ENCODE measurements at regions not wholly inside any gene's neighbourhood (a gene's known extent, or its start where the extent isn't known, plus 50 kb on each side); places are given as distances from the start of the nearest gene placed in this dataset.
"Not testable (repeated sequence)": the region's sequence is repeated elsewhere in the genome, so short reads cannot be mapped to it uniquely, and the experiment has no call there.

DNA sequence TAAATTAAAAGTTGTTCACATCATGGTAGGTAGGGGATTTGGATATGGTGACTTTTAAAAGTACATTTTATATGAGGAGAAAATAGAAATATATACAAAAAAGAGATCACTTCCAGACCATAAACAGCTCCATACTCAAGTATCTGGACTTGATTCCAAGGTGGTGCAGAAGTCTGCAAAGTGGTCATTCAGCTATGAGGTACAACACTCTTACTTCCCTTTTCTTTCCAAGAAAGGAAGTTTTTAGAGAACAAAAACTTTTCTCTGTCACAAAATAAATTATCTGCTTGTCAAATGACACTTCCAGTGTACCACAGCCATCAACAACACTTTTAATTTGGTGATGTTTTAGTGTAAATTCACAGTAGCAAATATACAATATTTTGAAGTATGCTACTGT lies 1013.5 kb downstream of the GATA3 start:
- no peak for DNase-seq (ENCODE audit: low read depth in 2 of 2, low spot score in 1 of 2)

DNA sequence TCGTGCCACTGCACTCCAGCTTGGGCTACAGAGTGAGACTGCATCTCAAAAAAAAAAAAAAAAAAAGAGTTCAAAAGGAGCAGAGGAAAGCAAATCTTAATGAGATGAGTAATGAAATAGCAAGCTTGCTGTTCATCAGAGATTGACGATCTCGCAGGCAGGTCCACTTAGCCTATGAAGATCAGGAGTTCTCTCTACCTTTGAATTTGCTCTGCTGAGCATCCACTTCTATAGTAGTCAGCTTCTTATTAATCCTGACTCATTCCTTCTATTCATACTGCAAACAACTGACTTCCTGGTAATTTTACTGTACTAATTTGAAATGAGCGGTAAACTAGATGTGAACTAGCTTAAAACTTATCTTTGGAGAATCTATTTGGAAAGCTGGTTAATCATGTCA lies 1014.6 kb downstream of the GATA3 start:
- no peak for DNase-seq (ENCODE audit: low read depth in 2 of 2, low spot score in 1 of 2)

DNA sequence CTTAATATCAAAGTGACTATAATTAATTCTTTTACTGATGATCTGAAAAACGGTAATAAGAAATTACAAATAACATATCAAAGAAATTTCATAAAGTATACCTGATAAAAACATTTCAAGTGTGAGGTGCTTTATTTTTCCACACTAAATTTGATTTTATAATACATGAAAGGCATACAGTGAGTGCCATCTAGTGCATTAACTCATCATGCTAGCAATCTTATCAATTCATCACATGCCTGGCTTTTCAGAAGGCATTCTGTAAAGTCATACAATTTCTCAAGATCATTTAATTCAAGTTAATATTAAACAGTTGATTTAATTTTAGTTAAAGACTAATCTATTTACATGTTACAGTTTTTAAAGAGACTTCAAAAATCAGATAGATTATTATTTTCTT lies 1020.9 kb downstream of the GATA3 start:
- DNase-seq (ENCODE audit: low read depth in 2 of 2, low spot score in 1 of 2) = no peak

DNA sequence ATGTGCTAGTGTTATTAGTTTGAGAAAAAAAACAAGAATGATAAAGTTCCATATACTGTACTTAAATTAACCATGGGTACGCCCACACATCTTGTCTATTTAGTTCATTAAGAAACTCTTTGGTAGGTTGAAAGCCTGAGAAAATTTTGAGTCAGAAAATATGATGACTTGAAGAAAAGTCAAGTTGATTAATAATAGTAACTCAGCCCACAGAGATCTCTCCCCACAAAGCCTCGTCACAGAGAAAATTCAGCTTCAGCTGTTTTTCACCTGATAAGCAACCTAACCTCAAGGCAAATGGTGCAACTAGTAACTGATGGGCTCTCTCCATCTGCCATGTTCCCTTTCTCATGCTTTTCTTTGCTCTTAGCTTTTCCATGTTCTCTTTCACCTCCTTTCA lies 1021.6 kb downstream of the GATA3 start:
- no peak for DNase-seq (ENCODE audit: low read depth in 2 of 2, low spot score in 1 of 2)

DNA sequence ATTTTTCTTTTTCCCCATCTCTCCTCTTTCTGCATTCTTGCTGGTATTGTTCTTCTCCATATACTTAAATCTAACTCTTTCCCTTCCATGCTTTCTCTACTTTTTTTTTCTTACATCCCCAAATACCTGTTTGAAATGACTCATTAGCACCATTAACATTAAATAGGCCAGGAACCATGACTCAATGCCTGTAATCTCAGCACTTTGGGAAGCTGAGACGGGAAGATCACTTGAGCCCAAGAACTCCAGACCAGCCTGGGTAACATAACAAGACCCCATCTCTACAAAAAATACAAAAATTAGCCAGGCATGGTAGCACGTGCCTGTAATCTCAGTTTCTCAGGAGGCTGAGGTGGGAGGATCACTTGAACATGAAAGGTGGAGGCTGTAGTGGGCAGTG lies 1026.8 kb downstream of the GATA3 start:
- no peak for DNase-seq (ENCODE audit: low read depth in 2 of 2, low spot score in 1 of 2)

DNA sequence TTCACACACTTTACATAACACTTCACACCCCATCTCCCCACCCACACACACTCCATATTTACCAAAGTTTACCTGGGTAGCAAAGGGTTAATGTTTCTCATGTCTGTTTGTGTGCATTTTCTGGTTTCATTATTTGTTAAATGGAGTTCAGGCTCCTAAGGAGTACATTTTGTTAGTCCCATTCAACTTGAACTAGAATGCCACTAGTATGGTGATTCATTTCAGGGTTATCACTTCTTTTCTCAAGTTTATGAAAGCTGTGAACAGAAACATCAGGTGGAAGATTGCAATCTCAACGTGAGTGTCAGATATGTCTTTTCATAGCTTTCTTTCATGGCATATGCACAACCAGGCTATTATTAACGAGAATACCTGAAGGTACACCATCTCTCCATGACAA lies 1027.5 kb downstream of the GATA3 start:
- DNase-seq (ENCODE audit: low read depth in 2 of 2, low spot score in 1 of 2) = no peak

DNA sequence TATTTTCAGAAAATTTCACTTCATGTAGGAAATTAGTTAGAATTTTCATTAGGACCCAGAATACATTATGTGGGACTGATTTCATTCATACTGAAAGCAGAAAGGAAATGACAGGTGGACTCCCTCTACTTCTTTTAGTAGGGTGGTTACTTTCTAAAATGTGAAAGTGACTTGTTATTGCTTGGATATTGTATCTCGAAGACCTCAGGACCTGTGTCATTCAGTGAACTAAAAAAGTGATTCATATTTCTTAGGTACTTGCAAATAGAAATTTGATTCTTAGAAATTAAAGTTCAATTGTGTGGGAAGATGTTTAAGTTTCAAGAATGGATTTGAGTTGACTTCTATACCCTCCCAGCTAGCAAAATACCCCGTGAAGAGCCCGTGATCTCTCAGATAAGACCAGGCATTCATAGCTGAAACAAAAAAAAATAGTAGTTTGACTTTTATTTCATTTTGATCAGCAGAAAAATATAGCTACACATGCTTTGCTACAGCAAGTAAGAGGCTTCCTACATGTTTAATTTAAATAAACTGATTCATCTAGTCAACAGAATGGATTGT lies 1037.1 kb downstream of the GATA3 start:
- no peak for DNase-seq (ENCODE audit: low read depth in 2 of 2, low spot score in 1 of 2)

DNA sequence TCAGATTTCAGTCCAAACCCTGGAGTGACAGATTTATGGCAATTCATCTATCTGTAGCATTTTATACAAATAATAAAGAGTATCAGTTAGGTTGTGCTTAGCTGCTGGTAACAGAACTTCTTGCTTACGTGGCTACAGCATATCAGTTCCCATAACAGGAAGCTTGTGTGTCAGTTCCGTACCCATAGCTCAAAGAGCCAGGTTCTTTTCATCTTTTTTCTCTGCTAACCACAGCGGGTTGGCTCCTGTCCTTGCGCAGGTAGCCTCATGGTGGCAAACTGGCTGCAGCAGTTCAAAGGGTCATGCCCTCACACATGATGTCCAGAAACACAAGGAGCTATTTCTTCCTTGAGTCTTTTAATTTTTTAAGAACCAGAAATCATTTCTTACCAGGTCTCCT lies 1041.8 kb downstream of the GATA3 start:
- DNase-seq (ENCODE audit: low read depth in 2 of 2, low spot score in 1 of 2) = no peak

DNA sequence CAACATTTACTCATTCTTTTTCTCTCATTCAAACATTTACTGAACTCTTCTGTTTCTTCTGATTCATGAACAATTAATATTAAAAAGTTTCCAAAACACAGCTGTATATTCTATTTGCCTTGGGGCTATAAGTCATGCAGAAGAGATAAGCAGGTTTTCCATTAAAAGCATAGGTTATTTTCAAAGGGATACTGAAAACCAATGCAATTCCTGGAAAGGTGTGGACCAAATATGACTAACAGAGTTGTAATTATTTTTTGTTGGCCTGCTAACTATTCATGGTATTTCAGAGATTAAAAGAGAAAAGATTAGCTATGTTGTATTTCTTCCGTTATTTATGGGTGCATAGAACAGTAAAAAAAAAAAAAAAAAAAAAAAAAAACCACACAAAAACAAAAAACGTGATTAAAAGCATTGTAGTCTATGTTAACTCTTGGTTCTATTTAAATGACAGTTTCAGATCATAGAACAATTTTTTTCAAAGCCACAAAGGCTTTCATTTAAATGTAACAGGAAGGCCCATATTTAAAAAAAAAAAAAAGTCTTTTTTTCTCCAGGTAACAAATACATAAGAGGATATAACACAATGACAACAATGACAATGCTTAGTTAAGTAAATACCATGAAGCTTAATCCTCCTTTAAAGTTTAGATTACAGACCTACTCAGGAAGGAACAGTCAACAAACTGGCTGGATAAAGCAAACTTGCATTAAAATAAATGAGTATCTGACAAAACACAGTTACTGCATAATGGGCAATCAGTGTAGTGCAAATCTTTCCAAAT lies 1042.9 kb downstream of the GATA3 start:
- DNase-seq (ENCODE audit: low read depth in 2 of 2, low spot score in 1 of 2) = no peak

DNA sequence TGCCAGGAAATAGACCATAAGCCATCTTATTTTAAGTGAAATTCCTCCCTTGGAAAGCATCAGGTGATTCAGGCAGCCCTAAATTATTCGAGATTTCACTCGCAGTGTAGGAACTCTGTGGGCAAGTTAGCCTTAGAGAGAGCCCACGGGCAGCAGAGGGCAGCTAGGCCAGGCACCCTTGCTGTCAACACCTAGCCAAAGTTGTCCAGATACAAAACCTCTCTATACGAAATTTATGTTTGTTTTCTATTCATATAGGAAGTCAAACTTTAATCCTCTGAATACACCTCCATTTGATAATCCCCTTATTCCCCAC lies 1043.5 kb downstream of the GATA3 start:
- no peak for DNase-seq (ENCODE audit: low read depth in 2 of 2, low spot score in 1 of 2)

DNA sequence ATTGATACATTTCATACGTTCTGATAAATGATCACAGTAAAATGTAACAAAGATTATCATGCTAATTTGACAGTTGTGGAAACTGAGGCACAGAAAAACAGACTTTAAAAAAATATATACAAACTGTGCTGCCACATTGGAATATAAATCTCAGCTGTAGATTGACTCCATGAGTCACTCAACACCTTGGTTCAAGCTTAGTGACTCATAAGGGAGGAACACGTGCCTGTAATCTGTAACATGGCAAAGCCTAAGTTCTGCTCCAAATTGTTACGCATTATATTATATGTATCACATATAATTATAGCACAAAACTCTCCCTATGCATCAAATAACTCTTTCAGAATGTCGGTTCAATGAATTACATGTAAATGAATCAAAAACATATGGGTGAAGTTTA lies 1047.5 kb downstream of the GATA3 start:
- DNase-seq (ENCODE audit: low read depth in 2 of 2, low spot score in 1 of 2) = no peak

DNA sequence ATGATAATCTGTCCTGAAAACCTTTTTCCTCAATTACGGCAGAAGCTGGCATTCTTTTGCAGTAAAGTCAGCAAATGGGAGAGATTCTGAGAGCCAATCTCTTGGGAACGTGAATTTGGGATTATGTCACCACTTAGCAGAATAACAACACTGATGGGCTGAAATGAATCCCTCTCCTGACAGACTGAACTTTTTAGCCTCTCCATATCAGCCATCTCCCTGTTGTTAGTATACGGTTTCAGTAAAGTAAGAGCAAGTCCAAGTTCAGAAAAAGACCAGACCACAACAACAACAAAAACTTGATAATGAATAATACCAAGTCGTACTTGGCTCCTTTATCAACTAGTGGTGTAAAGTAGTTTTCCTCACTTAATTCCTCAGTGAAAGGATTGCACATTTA lies 1048.8 kb downstream of the GATA3 start:
- DNase-seq (ENCODE audit: low read depth in 2 of 2, low spot score in 1 of 2) = no peak

DNA sequence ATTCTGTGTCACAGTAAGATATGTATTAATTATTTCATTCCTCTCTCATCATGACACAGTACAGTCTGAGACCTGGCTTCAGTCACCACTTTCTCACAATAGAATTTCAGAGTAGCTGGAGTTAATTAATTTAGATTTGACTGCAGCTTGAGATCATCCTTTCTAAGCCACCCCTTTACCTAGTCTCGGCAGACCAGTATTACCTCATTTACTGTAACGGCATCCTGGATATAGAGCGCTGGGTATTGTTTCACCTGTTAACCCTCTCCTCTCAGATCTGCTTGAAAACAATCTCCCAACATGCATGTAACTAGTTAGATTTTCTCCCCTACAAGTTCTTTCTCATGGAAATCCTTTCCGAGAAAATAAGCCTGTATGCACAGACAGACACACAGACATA lies 1057.5 kb downstream of the GATA3 start:
- no peak for DNase-seq (ENCODE audit: low read depth in 2 of 2, low spot score in 1 of 2)

DNA sequence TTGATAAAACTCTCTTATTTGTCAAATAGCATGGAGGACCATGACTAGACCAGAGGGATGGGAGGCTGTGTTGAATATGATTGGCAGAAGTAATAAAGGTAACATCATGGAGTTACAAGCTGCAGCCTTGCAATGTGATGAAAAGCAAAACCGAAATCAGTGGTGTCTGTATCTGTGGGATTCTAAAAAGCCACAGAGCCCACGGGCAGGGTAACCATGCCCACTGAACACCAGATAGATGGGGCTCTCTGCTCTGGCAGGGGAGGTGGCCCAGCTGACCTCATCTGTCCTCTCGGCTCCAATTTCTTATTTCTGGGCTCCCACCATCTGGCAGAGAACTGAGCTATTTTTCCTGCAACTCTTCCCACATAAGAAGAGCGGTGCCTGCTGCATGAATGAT lies 1072.2 kb downstream of the GATA3 start:
- DNase-seq (ENCODE audit: low read depth in 2 of 2, low spot score in 1 of 2) = no peak

DNA sequence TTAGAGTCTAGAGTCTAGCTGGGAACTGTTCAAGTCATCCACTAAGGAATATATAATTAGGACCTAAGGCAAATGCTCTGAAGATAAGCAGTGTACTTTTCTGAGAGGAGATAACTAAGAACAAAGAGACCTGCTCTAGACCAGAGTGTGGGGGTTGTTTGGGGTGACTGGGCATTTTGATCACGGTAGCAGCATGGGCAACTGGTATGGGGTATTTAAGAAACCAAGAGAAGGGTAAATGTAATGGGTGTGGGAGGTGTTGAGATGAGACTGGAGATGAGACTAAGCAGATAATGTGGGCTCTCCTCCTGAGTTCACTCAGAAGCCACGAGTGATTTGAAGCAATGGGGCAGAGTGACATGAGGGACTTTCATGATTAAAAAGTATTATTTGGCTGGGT lies 1082.9 kb downstream of the GATA3 start:
- no peak for DNase-seq (ENCODE audit: low read depth in 2 of 2, low spot score in 1 of 2)

DNA sequence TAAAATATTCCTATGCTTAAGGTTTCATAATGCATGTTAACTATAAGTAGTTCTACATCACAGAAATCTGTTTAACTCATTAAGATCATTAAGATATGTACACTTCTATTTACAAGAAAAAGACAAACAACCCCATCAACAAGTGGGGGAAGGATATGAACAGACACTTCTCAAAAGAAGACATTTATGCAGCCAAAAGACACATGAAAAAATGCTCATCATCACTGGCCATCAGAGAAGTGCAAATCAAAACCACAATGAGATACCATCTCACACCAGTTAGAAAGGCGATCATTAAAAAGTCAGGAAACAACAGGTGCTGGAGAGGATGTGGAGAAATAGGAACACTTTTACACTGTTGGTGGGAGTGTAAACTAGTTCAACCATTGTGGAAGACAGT lies 1084.3 kb downstream of the GATA3 start:
- not testable (repeated sequence) for DNase-seq (ENCODE audit: low read depth in 2 of 2, low spot score in 1 of 2)

DNA sequence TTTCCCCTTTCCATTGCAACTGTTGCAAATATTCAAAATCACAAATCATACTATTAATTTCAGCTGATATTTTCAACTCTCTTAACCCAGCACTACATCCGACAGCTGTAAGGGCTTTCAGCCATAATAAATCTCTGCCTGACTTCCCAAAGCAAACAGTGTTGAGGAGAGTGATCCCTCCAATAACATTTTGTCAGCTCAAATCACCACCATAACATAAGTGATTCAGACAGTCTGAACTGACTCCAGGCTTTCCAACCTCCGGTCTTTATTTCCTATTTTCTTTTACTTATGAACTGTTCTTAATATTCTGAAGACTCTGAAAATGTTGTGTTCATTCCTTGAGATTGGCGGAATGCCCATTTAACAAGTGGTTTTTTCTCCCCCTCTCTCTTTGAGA lies 1085.9 kb downstream of the GATA3 start:
- DNase-seq (ENCODE audit: low read depth in 2 of 2, low spot score in 1 of 2) = no peak

DNA sequence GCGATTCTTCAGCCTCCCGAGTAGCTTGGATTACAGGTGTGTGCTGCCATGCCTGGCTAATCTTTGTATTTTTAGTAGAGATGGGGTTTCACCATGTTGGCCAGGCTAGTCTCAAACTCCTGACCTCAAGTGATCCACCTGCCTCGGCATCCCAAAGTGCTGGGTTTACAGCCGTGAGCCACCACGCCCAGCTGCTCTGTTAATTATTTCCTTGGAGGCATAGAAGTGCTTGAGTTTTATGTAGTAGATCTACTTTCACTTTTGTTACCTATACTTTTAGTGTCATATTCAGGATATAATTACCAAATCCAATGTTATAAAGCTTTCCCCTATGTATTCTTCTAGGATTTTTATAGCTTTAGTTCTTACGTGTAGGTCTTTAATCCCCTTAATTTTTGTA lies 1093.0 kb downstream of the GATA3 start:
- DNase-seq (ENCODE audit: low read depth in 2 of 2, low spot score in 1 of 2) = no peak

DNA sequence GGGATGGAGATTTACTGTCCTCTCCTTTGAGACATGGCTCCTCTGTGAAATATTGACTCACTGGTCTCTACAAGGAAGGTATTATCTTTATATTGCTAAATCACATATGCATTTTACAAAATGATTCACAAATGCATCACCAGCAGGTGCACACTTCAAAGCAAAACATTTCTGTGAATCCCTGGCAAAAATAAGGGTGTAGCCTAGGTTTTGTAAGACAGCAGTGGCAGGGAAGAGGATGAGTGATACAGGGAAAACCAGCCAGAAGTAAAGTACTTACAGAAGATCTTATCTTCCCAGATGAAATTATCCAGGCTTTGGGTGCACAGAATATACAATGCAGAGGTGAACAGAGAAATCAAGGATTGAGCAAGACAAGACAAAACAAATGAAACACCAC lies 1094.6 kb downstream of the GATA3 start:
- no peak for DNase-seq (ENCODE audit: low read depth in 2 of 2, low spot score in 1 of 2)

DNA sequence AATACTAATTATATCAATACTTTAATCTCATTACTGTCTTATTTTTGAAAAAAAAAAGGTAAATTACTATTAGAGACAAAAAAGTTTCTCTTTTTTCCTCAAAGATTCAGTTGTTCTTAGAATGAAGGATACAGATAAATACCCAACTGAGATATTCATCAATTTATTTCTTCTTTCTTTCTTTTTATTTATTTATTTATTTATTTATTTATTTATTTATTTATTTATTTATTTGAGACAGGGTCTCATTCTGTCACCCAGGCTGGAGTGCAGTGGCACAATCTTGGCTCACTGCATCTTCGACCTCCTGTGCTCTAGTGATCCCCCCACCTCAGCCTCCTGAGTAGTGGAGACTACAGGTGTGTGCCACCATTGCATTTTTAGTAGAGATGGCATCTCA lies 1098.6 kb downstream of the GATA3 start:
- not testable (repeated sequence) for DNase-seq (ENCODE audit: low read depth in 2 of 2, low spot score in 1 of 2)

DNA sequence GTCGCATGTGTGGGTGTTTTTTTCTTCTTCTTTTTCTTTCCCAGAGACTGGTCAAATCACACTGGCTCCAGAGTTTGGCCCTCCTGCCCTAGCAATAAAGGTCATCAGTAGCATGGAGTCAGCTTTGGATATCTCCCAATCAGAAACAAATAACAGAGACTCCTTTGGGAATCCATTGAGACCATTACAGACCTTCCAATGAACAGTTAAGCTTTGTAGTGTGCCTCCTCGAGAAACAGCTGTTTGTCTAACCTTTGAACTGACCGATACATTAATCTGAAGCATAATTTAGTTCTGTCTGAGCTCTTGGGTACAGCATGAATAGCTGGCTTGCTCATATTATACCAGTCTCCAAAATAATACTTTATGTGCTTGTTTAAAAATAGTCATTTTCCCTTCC lies 1103.2 kb downstream of the GATA3 start:
- no peak for DNase-seq (ENCODE audit: low read depth in 2 of 2, low spot score in 1 of 2)

DNA sequence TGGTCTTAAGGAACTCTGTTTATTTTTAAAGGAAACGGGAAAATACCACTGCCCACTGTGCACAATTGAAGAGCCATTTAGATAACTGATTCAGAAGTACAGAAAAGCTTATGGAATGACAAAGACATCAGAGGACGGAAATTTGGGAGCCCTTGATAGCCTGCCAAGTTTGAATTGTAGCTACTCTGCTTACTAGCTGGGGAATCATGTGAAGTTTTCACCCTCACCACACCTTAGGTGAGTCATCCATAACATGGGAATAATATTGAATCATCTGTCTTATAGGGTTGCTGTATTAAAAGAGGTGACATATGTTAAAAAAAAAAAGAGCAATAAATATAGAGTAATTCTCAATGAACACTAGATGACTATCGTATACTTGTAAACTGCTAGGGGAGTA lies 1104.2 kb downstream of the GATA3 start:
- DNase-seq (ENCODE audit: low read depth in 2 of 2, low spot score in 1 of 2) = no peak

DNA sequence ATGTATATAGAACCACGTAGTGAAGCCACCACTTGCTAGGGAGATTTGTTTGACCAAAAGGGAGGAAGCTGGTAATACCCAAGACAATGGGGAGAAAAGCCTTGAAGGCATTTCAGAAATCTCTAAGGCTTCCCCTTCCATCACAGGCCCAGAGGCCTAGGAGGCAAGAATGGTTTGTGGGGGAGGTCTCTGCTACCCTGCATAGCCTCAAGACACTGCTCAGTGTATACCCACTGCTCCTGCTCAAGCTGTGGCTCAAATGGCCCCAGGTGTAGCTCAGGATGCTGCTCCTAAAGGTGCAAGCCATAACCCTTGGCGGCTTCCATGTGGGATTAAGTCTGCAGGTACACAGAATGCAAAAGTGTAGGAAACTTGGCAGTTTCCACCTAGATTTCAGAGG lies 1105.8 kb downstream of the GATA3 start:
- DNase-seq (ENCODE audit: low read depth in 2 of 2, low spot score in 1 of 2) = no peak
